ENCODE measurements at regions not wholly inside any gene's neighbourhood (a gene's known extent, or its start where the extent isn't known, plus 50 kb on each side); places are given as distances from the start of the nearest gene placed in this dataset.

- Mint-ChIP-seq H3K9me3 (no peaks in the 10 kb centered on the region), H3K4me3 (no peak overlapping the region), H3K4me1 (no peaks in the 10 kb centered on the region), H3K27ac (no peak overlapping the region), H3K36me3 (no peaks in the 10 kb centered on the region), H3K27me3 (ENCODE audit: insufficient read depth, low read depth) (no peaks in the 10 kb centered on the region)
- Histone ChIP-seq H3K9me3 (ENCODE audit: low read depth) (no peaks in the 10 kb centered on the region), H3K27me3 (no peaks in the 10 kb centered on the region), H3K4me1 (peaks cover 18% of the 10 kb centered on the region), H3K4me3 (no peak overlapping the region), H3K79me2 (ENCODE audit: low read depth) (no peaks in the 10 kb centered on the region), H2AFZ (replicated peaks) (no peak overlapping the region), H3K9ac (no peak overlapping the region), H3F3A (ENCODE audit: low read depth) (peaks cover under 1% of the 10 kb centered on the region), H3K4me2 (no peak overlapping the region), H4K20me1 (ENCODE audit: low read depth) (no peaks in the 10 kb centered on the region), H3K36me3 (no peaks in the 10 kb centered on the region), H3K27ac (no peak overlapping the region)
- DNase-seq (ENCODE audit: low spot score) = no peak
- TF ChIP-seq, protein P1, sequence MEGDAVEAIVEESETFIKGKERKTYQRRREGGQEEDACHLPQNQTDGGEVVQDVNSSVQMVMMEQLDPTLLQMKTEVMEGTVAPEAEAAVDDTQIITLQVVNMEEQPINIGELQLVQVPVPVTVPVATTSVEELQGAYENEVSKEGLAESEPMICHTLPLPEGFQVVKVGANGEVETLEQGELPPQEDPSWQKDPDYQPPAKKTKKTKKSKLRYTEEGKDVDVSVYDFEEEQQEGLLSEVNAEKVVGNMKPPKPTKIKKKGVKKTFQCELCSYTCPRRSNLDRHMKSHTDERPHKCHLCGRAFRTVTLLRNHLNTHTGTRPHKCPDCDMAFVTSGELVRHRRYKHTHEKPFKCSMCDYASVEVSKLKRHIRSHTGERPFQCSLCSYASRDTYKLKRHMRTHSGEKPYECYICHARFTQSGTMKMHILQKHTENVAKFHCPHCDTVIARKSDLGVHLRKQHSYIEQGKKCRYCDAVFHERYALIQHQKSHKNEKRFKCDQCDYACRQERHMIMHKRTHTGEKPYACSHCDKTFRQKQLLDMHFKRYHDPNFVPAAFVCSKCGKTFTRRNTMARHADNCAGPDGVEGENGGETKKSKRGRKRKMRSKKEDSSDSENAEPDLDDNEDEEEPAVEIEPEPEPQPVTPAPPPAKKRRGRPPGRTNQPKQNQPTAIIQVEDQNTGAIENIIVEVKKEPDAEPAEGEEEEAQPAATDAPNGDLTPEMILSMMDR (IDR thresholded peaks at IDR 0.05) = no peak
- TF ChIP-seq EZH2 (IDR thresholded peaks at IDR 0.05) = no peak
- no peak for TF ChIP-seq EZH2phosphoT487 (IDR thresholded peaks at IDR 0.05)
Observed at GRCh38 chr6:105896821-105897095, 189.4 kb upstream of the PRDM1 start.

DNA sequence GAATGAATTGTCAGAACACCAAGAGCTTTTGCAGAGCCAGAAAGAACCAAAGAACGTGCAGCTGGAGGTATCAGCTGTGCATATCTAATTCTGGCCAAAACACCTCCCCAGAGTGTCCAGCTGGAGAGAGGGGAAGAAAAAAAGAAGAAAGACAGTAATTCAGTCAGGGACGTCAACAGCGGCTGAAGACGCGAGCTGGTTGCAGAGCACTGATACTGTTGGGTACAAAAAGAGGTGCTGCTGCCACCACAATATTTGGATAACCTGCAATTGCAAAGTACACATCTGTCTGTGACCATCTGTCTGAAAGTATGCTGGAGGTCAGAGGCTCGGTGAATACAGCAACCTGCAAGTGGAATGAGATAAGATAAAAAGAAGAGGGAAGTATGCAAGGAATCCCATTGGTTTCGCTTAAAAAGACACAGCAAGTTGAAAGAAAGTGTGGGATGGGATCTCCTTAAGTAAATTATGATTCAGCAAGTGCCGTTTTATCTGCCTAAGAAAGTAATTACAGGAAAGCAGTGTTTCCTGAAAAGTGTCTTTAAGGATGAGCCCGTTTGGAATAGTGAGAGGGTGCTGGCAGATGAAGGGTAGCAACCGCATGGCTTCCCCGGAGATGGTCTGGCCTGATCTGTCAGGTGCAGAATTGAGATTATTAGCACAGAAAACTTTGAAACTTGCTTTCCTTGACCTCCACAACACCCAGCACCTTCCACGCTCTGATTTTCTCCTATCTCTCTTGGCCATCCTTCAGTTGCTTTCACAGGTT, 189.9 kb upstream of the PRDM1 start:
- Histone ChIP-seq H3K36me3 (no peaks in the 10 kb centered on the region), H4K20me1 (ENCODE audit: low read depth) (no peaks in the 10 kb centered on the region), H3F3A (ENCODE audit: low read depth) (no peaks in the 10 kb centered on the region), H3K4me3 (no peak overlapping the region), H3K27me3 (no peaks in the 10 kb centered on the region), H3K9me3 (ENCODE audit: low read depth) (no peaks in the 10 kb centered on the region), H3K9ac (no peak overlapping the region), H3K4me2 (no peak overlapping the region), H3K4me1 (peaks cover 15% of the 10 kb centered on the region), H3K79me2 (ENCODE audit: low read depth) (no peaks in the 10 kb centered on the region), H2AFZ (replicated peaks) (no peak overlapping the region), H3K27ac (no peak overlapping the region)
- Mint-ChIP-seq H3K27ac (no peak overlapping the region), H3K36me3 (no peaks in the 10 kb centered on the region), H3K4me1 (no peaks in the 10 kb centered on the region), H3K9me3 (no peaks in the 10 kb centered on the region), H3K27me3 (ENCODE audit: insufficient read depth, low read depth) (no peaks in the 10 kb centered on the region), H3K4me3 (no peak overlapping the region)
- no peak for DNase-seq (ENCODE audit: low spot score)
- TF ChIP-seq EZH2phosphoT487 (IDR thresholded peaks at IDR 0.05) (no peak), EZH2 (IDR thresholded peaks at IDR 0.05) (no peak)
- TF ChIP-seq, protein P1 (IDR thresholded peaks at IDR 0.05) = no peak

DNA sequence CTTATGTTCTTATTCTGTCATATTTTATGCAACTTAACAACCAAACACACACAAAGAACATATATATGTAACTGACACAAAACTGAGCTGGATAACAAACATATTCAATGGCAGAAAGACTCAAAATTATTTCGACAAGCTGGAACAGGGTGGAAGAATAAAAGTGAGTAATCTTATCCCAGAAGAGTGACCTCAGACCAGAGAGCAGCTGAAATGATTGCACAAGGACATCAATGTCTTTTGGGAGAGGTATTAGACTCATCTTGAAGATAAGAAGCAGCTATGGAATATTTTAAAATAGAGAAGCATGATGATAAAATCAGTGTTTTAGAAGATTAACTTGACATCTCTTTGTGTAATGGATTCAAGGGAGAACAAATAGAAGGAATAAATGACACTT, 191.6 kb upstream of the PRDM1 start:
- H3K4me3 Mint-ChIP-seq = no peak overlapping the region
- TF ChIP-seq EZH2phosphoT487 (IDR thresholded peaks at IDR 0.05) = no peak
- TF ChIP-seq EZH2 (IDR thresholded peaks at IDR 0.05) = no peak
- TF ChIP-seq, protein P1 (IDR thresholded peaks at IDR 0.05) = no peak
- Histone ChIP-seq H3K36me3 (no peaks in the 10 kb centered on the region), H3K27ac (no peak overlapping the region), H3K27me3 (no peaks in the 10 kb centered on the region), H3K4me3 (no peak overlapping the region), H4K20me1 (ENCODE audit: low read depth) (no peaks in the 10 kb centered on the region), H3K9ac (no peak overlapping the region), H3K79me2 (ENCODE audit: low read depth) (no peaks in the 10 kb centered on the region), H2AFZ (replicated peaks) (no peak overlapping the region), H3F3A (ENCODE audit: low read depth) (no peaks in the 10 kb centered on the region), H3K4me1 (peaks cover 10% of the 10 kb centered on the region), H3K4me2 (no peak overlapping the region), H3K9me3 (ENCODE audit: low read depth) (peaks cover 5% of the 10 kb centered on the region)
- H3K9me3 Mint-ChIP-seq = peaks cover 4% of the 10 kb centered on the region
- no peaks in the 10 kb centered on the region for H3K36me3 Mint-ChIP-seq
- no peak for DNase-seq (ENCODE audit: low spot score)
- H3K4me1 Mint-ChIP-seq = no peaks in the 10 kb centered on the region
- no peaks in the 10 kb centered on the region for H3K27me3 Mint-ChIP-seq (ENCODE audit: insufficient read depth, low read depth)
- H3K27ac Mint-ChIP-seq = no peak overlapping the region

All from neural progenitor cell (in vitro differentiated cells).